CD4-positive, alpha-beta T cell treated with Interleukin-15 for 1 hour (primary cell): ENCODE measurements at regions not wholly inside any gene's neighbourhood (a gene's known extent, or its start where the extent isn't known, plus 50 kb on each side); places are given as distances from the start of the nearest gene placed in this dataset.
"Not testable (repeated sequence)": the region's sequence is repeated elsewhere in the genome, so short reads cannot be mapped to it uniquely, and the experiment has no call there.

Experiments
- DNase-seq: peaks from one replicate; pipeline ENCODE4 v3.0.0-alpha.2; 2020

DNA sequence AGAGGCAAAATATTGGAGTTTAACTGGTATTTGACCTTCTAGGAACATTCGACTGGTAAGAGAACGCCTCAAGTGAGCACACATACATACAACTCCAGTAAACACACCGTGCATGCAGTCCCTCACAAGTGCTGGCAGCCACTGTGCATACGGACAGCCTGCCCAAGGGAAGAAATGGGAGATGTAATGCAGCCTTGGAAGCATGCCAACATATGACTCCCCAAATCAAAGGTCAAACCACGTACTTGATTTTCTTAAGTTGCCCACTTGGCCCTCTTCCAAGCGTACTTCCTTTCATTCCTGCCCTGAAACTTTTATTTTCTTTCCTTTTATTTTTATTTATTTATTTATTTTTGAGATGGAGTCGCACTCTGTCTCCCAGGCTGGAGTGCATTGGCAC, 206.6 kb downstream of the SPRY1 start:
- DNase-seq = no peak

DNA sequence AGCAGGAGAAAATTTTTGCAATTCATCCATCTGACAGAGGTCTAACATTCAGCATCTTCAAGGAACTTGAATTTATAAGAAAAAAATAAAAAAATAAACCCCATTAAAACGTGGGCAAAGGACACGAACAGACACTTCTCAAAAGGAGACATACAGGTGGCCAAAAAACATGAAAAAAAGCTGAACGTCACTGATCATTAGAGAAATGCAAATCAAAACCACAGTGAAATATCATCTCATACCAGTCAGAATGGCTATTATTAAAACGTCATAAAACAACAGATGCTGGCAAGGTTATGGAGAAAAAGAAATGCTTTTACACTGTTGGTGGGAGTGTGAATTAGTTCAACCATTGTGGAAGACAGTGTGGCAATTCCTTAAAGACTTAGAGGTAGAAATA, 209.2 kb downstream of the SPRY1 start:
- DNase-seq = not testable (repeated sequence)

DNA sequence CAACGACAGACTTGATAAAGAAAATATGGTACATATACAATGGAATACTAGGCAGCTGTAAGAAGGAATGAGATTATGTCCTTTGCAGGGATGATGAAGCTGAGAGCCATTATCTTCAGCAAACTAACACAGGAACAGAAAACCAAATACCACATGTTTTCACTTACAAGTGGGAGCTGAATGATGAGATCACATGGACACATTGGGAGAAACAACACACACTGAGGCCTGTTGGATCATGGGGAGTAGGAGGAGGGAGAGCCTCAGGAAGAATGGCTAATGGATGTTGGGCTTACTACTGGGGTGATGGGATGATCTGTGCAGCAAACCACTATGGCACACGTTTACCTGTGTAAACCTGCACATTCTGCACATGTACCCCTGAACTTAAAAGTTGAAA, 209.7 kb downstream of the SPRY1 start:
- no peak for DNase-seq

DNA sequence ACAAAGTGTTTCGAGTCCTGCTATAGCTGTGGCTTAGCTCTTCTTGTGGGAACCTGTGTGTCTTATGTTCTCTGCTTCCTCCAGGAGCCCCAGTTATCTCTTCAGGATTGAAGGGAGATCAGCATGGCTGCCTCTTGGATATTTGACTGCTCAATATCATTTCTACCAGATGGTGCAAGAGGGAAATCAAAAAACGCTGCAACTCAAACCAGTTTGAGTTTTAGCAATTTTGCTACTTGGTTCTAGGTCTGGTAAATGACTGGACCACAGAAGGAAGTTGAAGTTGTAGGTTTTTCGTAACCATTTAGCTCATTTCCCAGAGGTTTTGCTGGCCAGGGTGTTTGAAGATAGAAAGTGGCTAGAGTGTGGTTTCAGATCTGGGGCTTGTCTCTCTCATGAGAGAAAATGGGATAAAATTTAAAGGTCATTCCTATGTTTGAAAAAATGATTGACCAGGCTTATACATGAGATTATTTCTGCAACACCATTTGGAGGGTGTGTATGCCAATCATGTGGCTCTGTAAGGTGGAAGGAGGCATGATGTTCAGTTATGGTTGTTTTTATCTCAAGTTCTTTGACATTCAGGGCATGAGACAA, 210.4 kb downstream of the SPRY1 start:
- no peak for DNase-seq

DNA sequence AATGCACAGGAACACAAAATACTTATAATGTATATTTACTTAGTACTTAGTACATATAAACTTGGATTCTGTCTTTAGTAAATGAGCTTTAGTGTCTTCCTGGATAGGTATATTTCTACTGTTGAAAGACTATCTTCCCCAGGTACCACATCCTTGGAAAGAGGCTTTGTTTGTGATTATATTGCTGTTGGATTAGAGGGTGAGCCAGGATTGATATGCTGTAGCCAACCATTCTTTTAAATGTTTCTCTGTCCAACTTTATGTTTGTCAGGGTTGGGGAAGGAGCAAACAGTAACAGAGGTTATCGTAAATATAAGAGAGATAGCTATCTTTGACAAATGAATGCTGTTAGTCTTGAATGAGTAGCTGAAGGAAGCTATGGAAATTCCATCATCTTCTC, 213.2 kb downstream of the SPRY1 start:
- DNase-seq = no peak

DNA sequence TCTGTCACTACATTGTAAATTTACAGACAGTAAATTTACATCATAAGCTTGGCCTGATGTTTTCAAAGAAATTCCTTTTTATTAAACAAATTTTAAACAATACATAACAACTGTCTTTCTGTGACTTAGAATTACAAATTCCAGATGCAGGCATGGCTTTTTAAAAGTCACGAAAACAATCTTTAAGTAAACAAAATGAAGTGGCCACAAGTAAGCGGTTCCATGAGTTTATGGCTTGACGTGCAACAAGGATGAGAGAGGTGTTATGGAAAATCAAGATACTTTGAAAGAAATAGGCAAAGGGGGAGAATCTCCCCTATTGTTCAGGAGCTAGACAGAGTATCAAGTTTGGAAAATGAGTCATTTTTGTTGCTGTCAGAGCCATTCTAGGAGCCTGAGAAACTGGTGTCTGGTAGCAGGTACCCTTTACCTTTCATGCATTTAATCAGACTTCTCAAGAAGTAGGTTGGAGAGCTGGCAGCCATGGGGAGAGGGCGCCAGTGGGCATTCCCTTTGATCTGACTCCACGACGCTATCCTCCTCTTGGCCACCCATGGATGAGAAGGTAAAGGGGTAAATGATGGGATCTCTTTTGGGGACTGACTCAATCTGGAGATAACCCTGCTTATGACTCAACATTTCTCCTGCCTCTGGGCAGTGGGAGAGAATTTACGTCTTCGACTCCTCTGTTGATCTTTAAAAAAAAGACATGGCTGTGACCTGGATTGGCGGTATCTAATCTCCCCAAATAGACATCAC, 217.2 kb downstream of the SPRY1 start:
- no peak for DNase-seq

DNA sequence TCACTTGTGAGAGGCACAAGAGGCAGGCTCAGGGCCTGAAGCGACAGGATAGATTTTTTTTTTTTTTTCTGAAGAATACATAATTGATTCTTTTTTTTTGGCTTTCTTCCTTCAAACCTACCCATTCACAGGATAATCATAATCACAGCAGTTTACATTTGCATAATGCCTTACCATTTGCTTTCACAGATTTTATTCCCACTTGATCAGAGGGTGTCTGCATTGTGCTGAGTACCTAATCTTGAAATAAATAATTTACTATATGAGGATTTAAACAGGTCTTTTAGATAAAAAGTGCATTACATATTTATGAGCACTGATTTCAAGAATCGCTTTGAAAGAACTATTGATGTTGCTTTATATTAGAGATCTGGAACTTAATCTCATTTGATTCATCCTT, 219.3 kb downstream of the SPRY1 start:
- no peak for DNase-seq

DNA sequence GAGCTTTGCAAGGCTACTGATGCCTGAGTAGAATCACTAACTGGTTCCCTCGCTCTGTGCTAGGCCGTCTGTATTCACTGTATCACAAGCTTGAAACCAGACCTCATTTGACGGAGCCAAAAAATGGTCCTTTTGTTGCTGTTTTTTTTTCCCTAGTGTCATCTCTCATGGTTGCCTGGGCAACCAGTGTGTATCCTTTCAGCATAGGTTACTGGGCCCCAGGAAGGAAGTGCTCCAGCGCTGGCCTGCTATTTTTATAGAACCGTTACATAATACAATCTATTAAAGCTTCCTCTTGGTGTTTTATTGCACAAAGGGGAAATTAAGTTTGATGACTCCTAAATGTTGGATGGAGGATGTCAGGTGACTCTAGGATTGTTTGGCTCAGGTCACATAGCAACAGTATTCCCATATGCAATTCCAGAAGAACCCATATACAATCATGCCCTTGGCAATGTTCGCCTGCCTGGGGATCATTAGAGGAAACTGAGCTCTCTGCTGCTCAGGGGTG, 220.4 kb downstream of the SPRY1 start:
- DNase-seq = peak; percentile 84

DNA sequence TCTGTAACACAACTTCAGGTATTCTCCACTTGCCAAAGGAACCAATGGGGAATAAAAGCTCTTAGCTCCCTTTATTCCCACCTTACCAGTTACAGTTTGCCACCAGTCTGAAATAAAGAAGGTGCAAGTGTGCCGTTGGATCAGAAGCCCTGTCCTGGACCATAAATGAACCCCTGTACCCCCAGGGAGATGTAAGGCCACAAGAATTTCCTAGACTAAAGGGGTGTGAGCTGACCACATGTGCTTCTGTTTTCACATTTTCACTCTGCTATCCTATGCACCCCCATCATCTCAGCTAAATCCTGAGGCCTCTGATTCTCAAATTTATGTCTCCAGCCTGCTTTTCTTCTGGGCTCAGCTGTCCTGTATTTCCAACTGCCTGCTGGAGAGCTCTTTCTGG, 221.2 kb downstream of the SPRY1 start:
- no peak for DNase-seq

DNA sequence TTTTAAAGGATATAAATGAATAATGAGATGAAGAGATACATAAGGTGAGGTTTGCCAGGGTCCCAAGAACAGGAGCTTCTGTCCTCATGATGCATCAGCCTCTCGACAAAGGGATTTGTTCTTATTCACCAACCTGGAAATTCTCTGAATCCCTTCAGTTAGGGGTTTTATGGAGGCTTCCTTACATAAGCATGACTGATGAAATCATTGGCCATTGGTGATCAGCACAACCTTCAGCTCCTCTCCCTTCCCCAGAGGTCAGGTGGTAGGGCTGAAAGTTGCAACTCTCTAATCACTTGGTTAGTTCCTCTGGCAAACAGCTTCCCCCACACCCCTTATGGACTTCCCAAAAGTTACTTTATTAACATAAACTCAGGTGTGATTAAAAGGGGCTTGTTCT, 222.0 kb downstream of the SPRY1 start:
- no peak for DNase-seq

DNA sequence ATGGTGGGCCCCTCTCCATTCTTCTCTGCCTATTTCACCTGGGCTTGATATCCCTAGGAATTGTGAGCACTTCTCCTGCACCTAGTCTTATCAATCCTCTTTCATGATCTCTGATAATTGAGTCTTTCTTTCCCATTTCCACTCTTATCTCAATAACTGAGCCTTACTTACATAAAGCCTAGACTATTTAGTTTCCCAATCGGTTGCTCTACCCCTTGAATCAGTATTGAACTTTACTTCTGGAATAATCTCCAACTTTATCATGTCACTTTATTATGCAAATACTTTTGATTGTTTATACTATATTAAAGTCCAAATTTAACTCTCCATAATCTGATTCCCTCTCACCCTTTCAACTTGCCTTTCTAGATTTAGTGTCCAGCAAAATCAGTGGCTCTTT, 222.7 kb downstream of the SPRY1 start:
- DNase-seq = no peak

DNA sequence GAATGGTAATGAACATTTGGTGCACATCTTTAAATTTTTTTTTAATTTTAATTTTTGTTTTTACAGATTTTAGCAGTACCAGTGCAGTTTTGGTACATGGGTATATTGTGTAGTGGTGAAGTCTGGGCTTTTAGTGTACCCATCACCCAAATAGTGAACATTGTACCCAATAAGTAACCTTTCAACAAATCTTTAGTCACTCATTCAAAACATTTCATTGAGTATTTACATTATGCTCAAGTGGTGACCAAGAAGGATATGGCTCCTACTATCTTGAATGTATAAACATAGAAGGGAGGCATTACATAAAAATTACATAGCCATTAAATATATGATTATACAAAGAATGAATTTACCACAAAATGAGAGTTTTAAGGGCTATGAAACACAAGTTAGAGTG, 223.3 kb downstream of the SPRY1 start:
- no peak for DNase-seq

DNA sequence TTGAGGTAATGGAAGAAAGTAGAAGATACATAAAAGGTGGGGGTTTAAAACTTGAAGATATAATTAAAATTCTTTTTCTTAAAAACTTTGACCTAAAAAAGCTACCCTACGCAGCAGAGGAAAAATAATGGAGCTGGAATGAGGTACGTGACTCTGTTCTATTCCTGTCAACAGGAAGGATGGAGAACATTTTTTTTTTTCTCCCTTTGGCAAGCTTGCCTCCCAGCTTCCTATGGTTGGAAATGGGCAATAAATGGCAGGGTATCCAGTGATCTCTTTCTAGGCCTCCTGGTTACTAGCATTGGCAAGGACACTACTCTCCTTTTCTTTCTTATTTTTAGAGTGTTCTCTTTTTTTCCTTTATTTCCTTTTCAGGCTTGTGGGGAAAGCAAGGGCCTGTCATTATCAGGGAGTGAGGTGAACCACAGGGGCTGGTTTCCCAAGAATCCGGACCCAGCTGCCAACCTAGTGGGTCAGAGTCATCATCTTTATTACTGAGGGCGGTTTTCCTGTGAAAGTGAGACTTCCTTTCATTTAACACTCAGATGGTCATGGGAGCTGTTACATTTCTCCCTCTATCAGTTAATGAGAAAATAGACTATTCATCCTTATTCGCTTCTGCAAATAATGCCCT, 224.6 kb downstream of the SPRY1 start:
- no peak for DNase-seq

DNA sequence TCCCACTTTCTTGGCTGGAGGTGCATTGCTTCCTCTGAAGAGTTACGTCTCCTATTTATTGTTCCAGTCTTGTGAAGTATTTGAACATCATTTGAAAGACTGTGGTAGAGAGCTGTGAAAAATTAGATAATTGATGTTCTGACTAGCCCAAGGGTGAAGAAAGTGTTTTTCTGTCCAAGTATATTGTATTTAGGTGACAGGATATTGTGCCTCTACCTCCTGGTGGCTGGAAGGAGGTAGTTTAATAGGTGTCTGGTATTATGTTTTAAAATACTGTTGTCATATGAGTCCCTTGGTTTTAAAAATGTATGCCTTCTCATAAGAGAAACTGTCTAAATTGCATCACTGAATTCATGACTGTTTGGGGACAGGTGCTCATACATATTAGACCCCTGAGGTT, 226.0 kb downstream of the SPRY1 start:
- DNase-seq = no peak

DNA sequence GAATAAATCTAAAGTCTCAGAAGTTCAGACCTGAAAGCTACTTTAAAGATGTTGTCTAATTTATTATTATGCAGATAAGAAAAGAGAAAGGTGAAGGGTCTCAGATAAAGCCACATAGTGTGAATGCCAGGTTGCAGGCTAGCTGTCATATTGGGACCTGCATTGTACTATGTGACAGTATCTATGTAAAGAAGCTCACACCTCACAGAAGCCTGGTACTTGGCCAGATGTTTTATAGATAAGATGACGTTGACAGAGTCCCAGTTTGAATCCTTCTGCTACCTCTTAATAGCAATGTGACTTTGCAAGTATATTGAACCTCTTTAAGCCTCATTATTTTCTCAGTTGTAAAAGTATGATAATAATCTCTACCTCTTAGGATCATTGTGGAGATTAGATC, 227.0 kb downstream of the SPRY1 start:
- no peak for DNase-seq

DNA sequence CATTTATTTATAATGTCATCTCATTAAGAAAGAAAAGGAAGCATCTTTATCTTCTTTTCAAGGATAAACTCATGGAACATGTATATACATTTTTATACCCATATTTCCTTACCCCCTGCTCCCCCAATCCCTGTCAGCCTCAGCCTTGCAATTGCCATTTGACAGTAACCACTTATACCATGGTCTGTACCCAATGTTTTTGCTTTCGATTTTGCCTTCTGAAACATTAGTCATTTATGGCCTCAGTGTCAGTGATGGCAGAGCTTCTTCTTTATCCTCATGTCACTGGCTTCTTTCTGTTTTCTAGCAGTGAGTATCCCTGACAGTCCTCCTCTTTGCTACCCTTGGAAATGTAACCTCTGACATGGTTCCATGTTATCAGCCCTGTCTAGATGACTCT, 228.4 kb downstream of the SPRY1 start:
- no peak for DNase-seq

DNA sequence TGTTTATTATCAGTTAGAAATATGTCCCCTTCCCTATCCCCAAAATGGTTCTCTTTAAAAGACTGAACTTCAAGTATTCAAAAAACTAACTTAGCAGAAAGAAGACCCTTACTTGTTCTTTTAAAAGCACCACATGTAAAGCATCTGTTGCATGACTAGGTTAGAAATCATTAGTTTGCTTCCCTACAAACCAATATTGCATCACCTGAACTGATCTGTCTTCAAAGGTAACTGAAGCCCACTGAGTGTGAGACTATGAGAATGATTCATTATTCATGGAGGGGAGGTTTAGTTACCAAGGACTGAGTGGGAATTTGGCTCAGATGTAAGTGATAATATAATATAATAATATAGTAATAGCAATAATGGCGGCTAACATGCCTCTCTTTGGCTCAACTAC, 231.7 kb downstream of the SPRY1 start:
- DNase-seq = no peak

DNA sequence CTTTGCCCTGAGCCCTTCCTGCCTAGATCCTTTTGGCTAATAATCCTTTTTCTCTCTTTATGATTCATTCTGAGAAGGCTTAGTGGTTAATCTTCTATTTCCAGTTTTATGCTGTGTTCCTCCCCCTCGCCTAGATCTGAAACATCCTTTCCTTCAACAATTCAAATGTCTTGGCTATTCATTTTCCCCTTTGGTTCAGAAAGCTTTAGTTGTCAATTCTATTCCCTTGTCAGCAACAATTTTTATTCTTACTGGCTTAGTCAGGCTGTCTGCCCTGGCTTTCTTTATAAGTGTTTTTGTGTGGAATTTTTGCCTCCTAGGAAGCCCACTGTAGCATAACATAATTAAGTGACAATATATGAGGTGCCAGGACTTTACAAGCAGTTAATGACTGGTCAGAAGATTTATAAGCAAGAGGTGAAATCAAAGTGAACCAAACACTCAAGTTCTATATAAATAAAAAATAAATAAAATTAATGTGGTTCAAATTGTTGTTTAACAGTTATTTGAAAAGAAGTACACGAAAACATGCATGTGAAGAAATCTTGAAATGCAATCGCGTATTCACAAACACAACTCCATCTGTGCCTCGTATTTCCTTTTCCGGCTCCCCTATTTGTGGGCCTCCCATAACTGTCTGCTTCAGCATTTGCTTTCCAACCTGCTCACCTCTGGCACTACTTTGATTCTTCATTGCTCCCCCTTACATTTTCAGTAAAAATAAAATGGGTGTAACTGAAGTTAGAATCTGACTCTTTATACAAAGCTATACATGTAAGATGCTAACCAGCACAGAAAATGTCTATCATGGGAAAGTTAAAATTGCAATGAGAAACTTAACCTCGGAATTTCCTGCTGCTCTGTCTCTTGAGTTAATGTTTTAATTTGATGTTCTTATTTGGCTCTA, 235.4 kb downstream of the SPRY1 start:
- no peak for DNase-seq

DNA sequence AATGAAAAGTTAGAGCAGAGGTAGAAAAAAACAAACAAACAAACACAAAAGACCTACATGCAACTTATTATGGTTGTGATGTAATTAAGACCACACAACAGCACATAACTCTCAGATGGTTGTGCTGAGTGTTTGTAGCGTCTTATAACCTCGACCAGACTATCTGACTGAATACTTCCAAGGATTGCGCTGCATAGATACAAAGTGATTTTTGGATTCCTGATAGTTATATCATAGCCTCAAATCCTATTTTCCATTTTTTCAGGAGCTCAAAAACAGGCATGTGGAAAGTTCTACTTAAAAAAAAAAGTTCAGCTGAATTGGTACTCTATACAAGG, 236.1 kb downstream of the SPRY1 start:
- DNase-seq = no peak

DNA sequence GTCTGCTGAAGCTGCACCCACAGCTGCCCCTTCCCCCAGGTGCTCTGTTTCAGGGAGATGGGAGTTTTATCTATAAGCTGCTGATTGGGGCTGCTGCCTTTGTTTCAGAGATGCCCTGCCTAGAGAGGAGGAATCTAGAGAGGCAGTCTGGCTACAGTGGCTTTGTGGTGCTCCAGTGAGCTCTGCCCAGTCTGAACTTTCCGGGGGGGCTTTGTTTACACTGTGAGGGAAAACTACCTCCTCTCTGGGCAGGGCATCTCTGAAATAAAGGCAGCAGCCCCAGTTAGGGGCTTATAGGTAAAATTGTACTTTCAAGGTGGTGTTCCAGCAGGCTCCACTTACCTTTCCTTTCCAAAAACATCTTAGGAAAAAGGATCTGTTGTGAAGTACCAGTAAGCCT, 242.2 kb downstream of the SPRY1 start:
- DNase-seq = no peak

DNA sequence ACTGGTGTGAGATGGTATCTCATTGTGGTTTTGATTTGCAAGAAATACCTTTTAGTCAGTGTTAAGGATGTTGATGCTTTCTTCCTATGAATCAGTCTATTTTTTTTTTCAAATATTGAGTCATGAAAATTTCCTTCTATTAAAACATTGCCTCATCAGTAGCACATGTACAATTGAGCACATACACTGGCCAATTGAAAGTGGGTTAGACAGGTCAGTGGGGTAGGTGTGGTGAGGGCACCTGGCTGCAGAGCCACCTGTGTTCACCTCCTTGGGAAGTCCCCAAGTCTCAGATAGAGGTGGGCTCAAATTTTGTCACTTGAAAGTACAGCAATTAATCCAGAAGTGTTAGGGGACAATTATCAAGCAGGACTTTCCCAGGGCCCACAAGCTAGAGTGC, 243.7 kb downstream of the SPRY1 start:
- DNase-seq = no peak

DNA sequence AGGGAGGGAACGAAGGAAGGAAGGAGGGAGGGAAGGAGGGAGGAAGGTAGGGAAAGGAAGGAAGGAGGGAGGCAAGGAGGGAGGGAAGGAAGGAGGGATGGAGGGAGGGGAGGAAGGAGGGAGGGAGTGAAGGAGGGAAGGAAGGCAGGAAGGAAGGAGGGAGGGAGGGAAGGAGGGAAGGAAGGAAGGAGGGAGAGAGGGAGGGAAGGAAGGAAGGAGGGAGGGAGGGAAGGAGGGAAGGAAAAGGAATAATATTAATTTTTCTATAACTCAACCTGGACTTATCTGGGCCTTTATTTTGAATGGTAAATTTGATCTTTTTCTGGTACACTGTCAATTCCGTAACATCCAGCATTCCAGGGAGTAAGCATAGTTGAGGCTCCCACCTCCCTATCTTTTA, 244.2 kb downstream of the SPRY1 start:
- DNase-seq = no peak

DNA sequence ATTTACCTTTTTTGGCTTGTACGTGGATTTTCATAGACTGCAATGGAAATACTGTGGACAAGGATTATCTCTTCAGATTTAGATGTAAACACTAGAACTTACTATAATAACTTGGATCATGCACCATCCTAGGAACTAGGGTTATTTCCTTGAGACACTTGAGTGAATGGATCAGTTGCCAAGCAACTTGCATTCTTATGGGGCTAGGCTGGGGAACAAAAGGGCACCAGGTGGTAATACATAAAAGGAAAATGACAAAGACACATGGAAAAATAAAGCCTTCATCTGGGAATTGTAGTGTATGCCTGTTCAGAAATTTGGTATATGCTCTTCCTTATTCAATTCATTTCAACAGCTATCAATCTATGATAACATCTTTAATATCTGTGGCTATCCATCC, 247.1 kb downstream of the SPRY1 start:
- DNase-seq = no peak

DNA sequence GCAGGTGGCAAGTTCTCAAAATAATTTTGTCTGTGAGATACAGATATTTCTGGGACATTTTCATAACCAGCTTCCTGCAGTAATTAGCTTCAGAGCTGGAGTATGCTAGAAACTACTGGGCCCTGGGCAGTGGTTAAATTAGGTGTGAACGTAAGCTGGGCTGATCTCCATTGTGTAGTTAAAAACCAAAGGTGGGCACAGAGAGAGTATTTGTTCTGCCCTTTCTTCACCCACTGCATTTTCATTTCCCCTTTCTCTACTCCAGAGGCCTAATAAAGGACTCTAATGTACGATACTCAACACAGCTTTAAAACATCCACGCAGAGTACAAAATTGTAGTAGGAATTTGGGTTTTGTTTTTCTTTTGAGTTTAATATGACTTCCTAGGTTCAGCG, 252.7 kb downstream of the SPRY1 start:
- DNase-seq = no peak
